Endothelial cell of umbilical vein (primary cell): ENCODE measurements at regions not wholly inside any gene's neighbourhood (a gene's known extent, or its start where the extent isn't known, plus 50 kb on each side); places are given as distances from the start of the nearest gene placed in this dataset.

Source experiments
- BruUV-seq: library from RNA; stranded (reverse); fragments of 400-500 nt; replicated peaks from 2 replicates; lab custom pipeline; 2021; lab: Mats Ljungman, UMichigan
- CTCF ChIA-PET: fragments of 300-600, 350-600 bp; sonication (Branson Sonifier 250); formaldehyde crosslinking; loops from one replicate; lab custom pipeline; 2021; ENCODE audit warnings: antibody characterized with exemption, inconsistent platforms; lab: Charles Lee
- POLR2A ChIA-PET: fragments of 300-600, 350-600 bp; sonication (Branson Sonifier 250); formaldehyde crosslinking; loops from one replicate; lab custom pipeline; 2021; ENCODE audit warnings: antibody characterized with exemption, inconsistent platforms; lab: Charles Lee
- DNase-seq: peaks from one replicate; pipeline ENCODE4 v3.0.0-alpha.2; 2011; ENCODE audit warnings: low read depth, low spot score
- FAIRE-seq: peaks from 2 replicates; lab custom pipeline; 2011; peaks lifted over from hg19 to GRCh38; lab: Jason Lieb, UNC
- H2AFZ ChIP-seq: 2 replicates; pipeline ENCODE4 v1.6.0; 2012; ENCODE audit warnings: low read depth, low read length, control low read depth, inconsistent platforms
- H3K27ac ChIP-seq: 2 replicates; pipeline ENCODE4 v1.5.1; 2011; ENCODE audit warnings: low read depth, mild to moderate bottlenecking, control low read depth, low read length, moderate library complexity; ENCODE audit not compliant: insufficient read depth
- H3K27me3 ChIP-seq, 2 experiments: 2 replicates each; pipeline versions ENCODE4 v1.6.0 to v1.6.1; 2011; ENCODE audit warnings: low read length in 2 of 2, mixed read lengths in 1 of 2; ENCODE audit not compliant: control insufficient read depth in 2 of 2, insufficient read depth in 2 of 2
- H3K36me3 ChIP-seq, 2 experiments: 2 replicates in 1 of 2; 3 replicates in 1 of 2; pipeline ENCODE4 v1.5.1; 2011; ENCODE audit warnings: low read length in 2 of 2, mild to moderate bottlenecking in 1 of 2, moderate library complexity in 1 of 2; ENCODE audit not compliant: control insufficient read depth in 2 of 2, insufficient read depth in 2 of 2; ENCODE audit errors: extremely low read depth in 1 of 2
- H3K4me1 ChIP-seq: 3 replicates; pipeline ENCODE4 v1.5.1; 2011; ENCODE audit warnings: mild to moderate bottlenecking, low read length; ENCODE audit not compliant: control insufficient read depth, insufficient read depth; ENCODE audit errors: extremely low read depth
- H3K4me2 ChIP-seq: 2 replicates; pipeline ENCODE4 v1.6.1; 2011; ENCODE audit warnings: low read length, control low read depth, mixed read lengths; ENCODE audit not compliant: insufficient read depth
- H3K4me3 ChIP-seq, 3 experiments: fragments of 200-600 bp in 1 of 3; sonication (generic), shearing (Covaris generic) in 1 of 3; replicated peaks in 1 of 3; 2 replicates each; pipeline ENCODE4 v1.5.1; 2011 to 2016; ENCODE audit warnings: control low read depth in 3 of 3, low read length in 3 of 3, mild to moderate bottlenecking in 2 of 3, inconsistent platforms in 1 of 3, low read depth in 1 of 3, moderate library complexity in 1 of 3; ENCODE audit not compliant: insufficient read depth in 1 of 3
- H3K79me2 ChIP-seq: 2 replicates; pipeline ENCODE4 v1.6.0; 2012; ENCODE audit warnings: low read length, inconsistent platforms; ENCODE audit not compliant: control insufficient read depth, insufficient read depth
- H3K9ac ChIP-seq: replicated peaks from 2 replicates; pipeline ENCODE3; 2011; ENCODE audit warnings: low read length, control low read depth; ENCODE audit not compliant: insufficient read depth; ENCODE audit errors: extremely low read depth
- H3K9me1 ChIP-seq: replicated peaks from 3 replicates; pipeline ENCODE4 v1.6.0; 2011; ENCODE audit warnings: mild to moderate bottlenecking, low read length; ENCODE audit not compliant: control insufficient read depth, insufficient read depth; ENCODE audit errors: extremely low read depth
- H3K9me3 ChIP-seq: replicated peaks from 2 replicates; pipeline ENCODE4 v1.5.1; 2012; ENCODE audit warnings: low read length, inconsistent platforms; ENCODE audit not compliant: control insufficient read depth, insufficient read depth
- H4K20me1 ChIP-seq: replicated peaks from 2 replicates; pipeline ENCODE3; 2011; ENCODE audit warnings: mild to moderate bottlenecking, low read length; ENCODE audit not compliant: control insufficient read depth, insufficient read depth; ENCODE audit errors: extremely low read depth
- CTCF ChIP-seq, 2 donors: IDR thresholded peaks; 1 replicate in 1 of 2; 2 replicates in 1 of 2; pipeline ENCODE4 v1.5.1; 2011; ENCODE audit warnings: low read length in 2 of 2, mild to moderate bottlenecking in 2 of 2, moderate library complexity in 2 of 2, control low read depth in 1 of 2, inconsistent platforms in 1 of 2, low read depth in 1 of 2; ENCODE audit not compliant: insufficient read depth in 1 of 2; ENCODE audit errors: extremely low read depth in 1 of 2
- EZH2 ChIP-seq: IDR thresholded peaks from 2 replicates; pipeline ENCODE4 v1.6.1; 2012; ENCODE audit warnings: borderline replicate concordance, low read depth, mild to moderate bottlenecking, moderate library complexity, low read length, inconsistent platforms; ENCODE audit not compliant: severe bottlenecking
- FOS ChIP-seq: IDR thresholded peaks from 2 replicates; pipeline ENCODE4 v1.6.1; 2011; ENCODE audit warnings: mild to moderate bottlenecking, low read length, moderate library complexity, borderline replicate concordance; ENCODE audit not compliant: insufficient read depth
- GATA2 ChIP-seq: IDR thresholded peaks from 2 replicates; pipeline ENCODE4 v1.7.0; 2011; ENCODE audit warnings: low read depth, mild to moderate bottlenecking, moderate library complexity, mixed read lengths, low read length; ENCODE audit not compliant: insufficient read length, insufficient read depth
- JUN ChIP-seq: IDR thresholded peaks from 2 replicates; pipeline ENCODE4 v1.6.1; 2011; ENCODE audit warnings: borderline replicate concordance, low read depth; ENCODE audit not compliant: insufficient read length, insufficient read depth
- MYC ChIP-seq: IDR thresholded peaks from one replicate; pipeline ENCODE4 v1.6.1; 2011; ENCODE audit warnings: mild to moderate bottlenecking, low read depth, low read length
- POLR2A ChIP-seq: IDR thresholded peaks from 2 replicates; pipeline ENCODE4 v1.6.1; 2012; ENCODE audit warnings: low read depth, mild to moderate bottlenecking, control low read depth, low read length
- POLR2AphosphoS5 ChIP-seq: IDR thresholded peaks from 2 replicates; pipeline ENCODE4 v1.6.1; 2012; ENCODE audit warnings: low read depth, mild to moderate bottlenecking, control low read depth, low read length, moderate library complexity; ENCODE audit not compliant: insufficient read depth
- dilution Hi-C: fragments of 300-500 bp; cut with MboI; formaldehyde crosslinking; loops from one replicate; pipeline ENCODE4 v1.15.0; 2019; ENCODE audit warnings: low sequenced_read_pairs; ENCODE audit not compliant: extremely low pct_ligation_motif_present
- intact Hi-C: fragments of 100-400 bp; cut with micrococcal nuclease; formaldehyde crosslinking; loops from one replicate; pipeline ENCODE4 v1.10.0; 2022
- TF ChIP-seq, protein P1 (sequence below): IDR thresholded peaks from 2 replicates; pipeline ENCODE4 v1.6.1; 2011; ENCODE audit not compliant: insufficient read depth, insufficient read length

- intact Hi-C loops, result no loop called here
- no peaks in the 10 kb centered on the region for H3K36me3 ChIP-seq
Measured at GRCh38 chr13:91117351-91117750, 230.1 kb upstream of the MIR17HG start.

GRCh38 chr13:91119643-91120042 is 227.8 kb upstream of the MIR17HG start:
- CTCF ChIA-PET, result no interaction called here
- dilution Hi-C loops (no loop called here), intact Hi-C loops (no loop called here)

More at GRCh38 chr13:91117351-91117750, 230.1 kb upstream of the MIR17HG start:
- no peak overlapping the region for H3K27ac ChIP-seq
- H4K20me1 ChIP-seq, result no peaks in the 10 kb centered on the region
- H3K4me2 ChIP-seq, result no peak overlapping the region
- no peak for TF ChIP-seq POLR2AphosphoS5
- TF ChIP-seq JUN, result no peak
- TF ChIP-seq CTCF (IDR thresholded peaks at IDR 0.05; ENCODE audit: extremely low read depth in 1 of 2, insufficient read depth in 1 of 2, low read depth in 1 of 2, low read length in 2 of 2), result no peak
- TF ChIP-seq GATA2, result no peak
- TF ChIP-seq EZH2, result no peak
- ChIA-PET CTCF (no interaction called here), POLR2A (no interaction called here)
- H3K9me3 ChIP-seq, result no peaks in the 10 kb centered on the region
- BruUV-seq, result no TSS peak
- DNase-seq, result no peak
- H3K4me3 ChIP-seq, result no peak overlapping the region
- no peaks in the 10 kb centered on the region for H3K9me1 ChIP-seq
- dilution Hi-C loops, result no loop called here
- no peaks in the 10 kb centered on the region for H3K79me2 ChIP-seq
- no peak overlapping the region for H3K9ac ChIP-seq
- H3K4me1 ChIP-seq, result no peaks in the 10 kb centered on the region
- FAIRE-seq, result no peak
- no peaks in the 10 kb centered on the region for H3K27me3 ChIP-seq
- H2AFZ ChIP-seq, result no peak overlapping the region

More at GRCh38 chr13:91119643-91120042, 227.8 kb upstream of the MIR17HG start:
- Histone ChIP-seq H4K20me1 (no peaks in the 10 kb centered on the region), H3K79me2 (no peaks in the 10 kb centered on the region), H3K4me1 (no peaks in the 10 kb centered on the region), H3K9me1 (no peaks in the 10 kb centered on the region), H3K9me3 (no peaks in the 10 kb centered on the region), H3K27me3 (no peaks in the 10 kb centered on the region), H3K4me3 (no peak overlapping the region), H3K27ac (no peak overlapping the region), H3K4me2 (no peak overlapping the region), H2AFZ (no peak overlapping the region), H3K36me3 (no peaks in the 10 kb centered on the region), H3K9ac (no peak overlapping the region)
- TF ChIP-seq FOS (no peak), CTCF (IDR thresholded peaks at IDR 0.05; ENCODE audit: extremely low read depth in 1 of 2, insufficient read depth in 1 of 2, low read depth in 1 of 2, low read length in 2 of 2) (no peak), GATA2 (no peak), POLR2AphosphoS5 (no peak), POLR2A (no peak), EZH2 (no peak), JUN (no peak), MYC (no peak)
- TF ChIP-seq, protein P1, sequence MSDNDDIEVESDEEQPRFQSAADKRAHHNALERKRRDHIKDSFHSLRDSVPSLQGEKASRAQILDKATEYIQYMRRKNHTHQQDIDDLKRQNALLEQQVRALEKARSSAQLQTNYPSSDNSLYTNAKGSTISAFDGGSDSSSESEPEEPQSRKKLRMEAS, result no peak
- DNase-seq, result no peak
- FAIRE-seq, result no peak
- no TSS peak for BruUV-seq
- POLR2A ChIA-PET, result no interaction called here
